ENCODE measurements at regions not wholly inside any gene's neighbourhood (a gene's known extent, or its start where the extent isn't known, plus 50 kb on each side); places are given as distances from the start of the nearest gene placed in this dataset.

DNA sequence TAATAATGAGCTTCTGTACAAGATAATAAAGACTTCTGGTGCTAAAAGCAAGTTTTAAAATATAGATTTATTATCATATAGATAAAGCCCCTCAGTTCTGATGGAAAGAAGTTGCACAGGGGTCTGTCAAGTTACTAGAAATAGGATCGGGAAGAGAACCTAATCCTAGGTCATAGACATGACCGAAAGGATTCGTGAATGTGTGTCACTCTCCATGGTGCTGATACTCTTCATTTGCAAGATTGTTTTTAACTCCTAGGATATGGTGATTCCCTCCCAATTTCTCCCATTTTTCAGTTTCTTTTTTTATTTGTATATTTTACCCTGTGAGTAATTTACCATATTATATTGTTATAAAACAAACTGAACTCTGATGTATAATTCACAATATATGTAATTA, 58.9 kb upstream of the CTNNA2 start:
- H3K27me3 ChIP-seq (ENCODE audit: insufficient read depth, low read depth), result no peaks in the 10 kb centered on the region
- no peaks in the 10 kb centered on the region for H3K79me2 ChIP-seq (ENCODE audit: low read depth)
- no TSS peak for BruUV-seq (replicated peaks)
- no peaks in the 10 kb centered on the region for H3K9me3 ChIP-seq (ENCODE audit: insufficient read depth, low read depth)
- H3F3A ChIP-seq (ENCODE audit: insufficient read depth, low read depth), result no peaks in the 10 kb centered on the region
- no peak overlapping the region for H3K4me3 ChIP-seq
- ChIA-PET CTCF (no interaction called here), POLR2A (ENCODE audit: unreplicated experiment) (no interaction called here)
- no peaks in the 10 kb centered on the region for H3K4me1 ChIP-seq (replicated peaks; ENCODE audit: insufficient read depth)
- H3K27ac ChIP-seq, result no peak overlapping the region
- H3K36me3 ChIP-seq (ENCODE audit: low read depth), result no peaks in the 10 kb centered on the region
- no peaks in the 10 kb centered on the region for H3K9me2 ChIP-seq (ENCODE audit: insufficient read depth)
- TF ChIP-seq, protein P1, sequence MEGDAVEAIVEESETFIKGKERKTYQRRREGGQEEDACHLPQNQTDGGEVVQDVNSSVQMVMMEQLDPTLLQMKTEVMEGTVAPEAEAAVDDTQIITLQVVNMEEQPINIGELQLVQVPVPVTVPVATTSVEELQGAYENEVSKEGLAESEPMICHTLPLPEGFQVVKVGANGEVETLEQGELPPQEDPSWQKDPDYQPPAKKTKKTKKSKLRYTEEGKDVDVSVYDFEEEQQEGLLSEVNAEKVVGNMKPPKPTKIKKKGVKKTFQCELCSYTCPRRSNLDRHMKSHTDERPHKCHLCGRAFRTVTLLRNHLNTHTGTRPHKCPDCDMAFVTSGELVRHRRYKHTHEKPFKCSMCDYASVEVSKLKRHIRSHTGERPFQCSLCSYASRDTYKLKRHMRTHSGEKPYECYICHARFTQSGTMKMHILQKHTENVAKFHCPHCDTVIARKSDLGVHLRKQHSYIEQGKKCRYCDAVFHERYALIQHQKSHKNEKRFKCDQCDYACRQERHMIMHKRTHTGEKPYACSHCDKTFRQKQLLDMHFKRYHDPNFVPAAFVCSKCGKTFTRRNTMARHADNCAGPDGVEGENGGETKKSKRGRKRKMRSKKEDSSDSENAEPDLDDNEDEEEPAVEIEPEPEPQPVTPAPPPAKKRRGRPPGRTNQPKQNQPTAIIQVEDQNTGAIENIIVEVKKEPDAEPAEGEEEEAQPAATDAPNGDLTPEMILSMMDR (conservative IDR thresholded peaks at IDR 0.05), result no peak
- TF ChIP-seq EZH2 (IDR thresholded peaks at IDR 0.05; ENCODE audit: low read depth), result no peak
- no peak overlapping the region for H2AFZ ChIP-seq
- no peak overlapping the region for H3K4me2 ChIP-seq
- H4K20me1 ChIP-seq (ENCODE audit: insufficient read depth), result no peaks in the 10 kb centered on the region
- intact Hi-C loops (cut with micrococcal nuclease; ENCODE audit: unreplicated experiment), result no loop called here
- no peak for DNase-seq

GRCh38 chr2:79452651-79453050, 60.2 kb upstream of the CTNNA2 start:
- TF ChIP-seq, protein P1 (conservative IDR thresholded peaks at IDR 0.05), result no peak
- TF ChIP-seq EZH2 (IDR thresholded peaks at IDR 0.05; ENCODE audit: low read depth), result no peak
- no peaks in the 10 kb centered on the region for H4K20me1 ChIP-seq (ENCODE audit: insufficient read depth)
- H3K4me2 ChIP-seq, result no peak overlapping the region
- CTCF ChIA-PET, result no interaction called here
- H3K36me3 ChIP-seq (ENCODE audit: low read depth), result no peaks in the 10 kb centered on the region
- no peak overlapping the region for H3K27ac ChIP-seq
- no peaks in the 10 kb centered on the region for H3K27me3 ChIP-seq (ENCODE audit: insufficient read depth, low read depth)
- no peak for DNase-seq
- H3K9me2 ChIP-seq (ENCODE audit: insufficient read depth), result no peaks in the 10 kb centered on the region
- no peaks in the 10 kb centered on the region for H3K9me3 ChIP-seq (ENCODE audit: insufficient read depth, low read depth)
- BruUV-seq (replicated peaks), result no TSS peak
- no peaks in the 10 kb centered on the region for H3K4me1 ChIP-seq (replicated peaks; ENCODE audit: insufficient read depth)
- intact Hi-C loops (cut with micrococcal nuclease; ENCODE audit: unreplicated experiment), result no loop called here
- POLR2A ChIA-PET (ENCODE audit: unreplicated experiment), result no interaction called here
- no peaks in the 10 kb centered on the region for H3K79me2 ChIP-seq (ENCODE audit: low read depth)
- H3F3A ChIP-seq (ENCODE audit: insufficient read depth, low read depth), result no peaks in the 10 kb centered on the region
- no peak overlapping the region for H3K4me3 ChIP-seq
- no peak overlapping the region for H2AFZ ChIP-seq

GRCh38 chr2:79447463-79447862, 65.4 kb upstream of the CTNNA2 start:
- Histone ChIP-seq H3K4me1 (replicated peaks; ENCODE audit: insufficient read depth) (no peaks in the 10 kb centered on the region), H3K36me3 (ENCODE audit: low read depth) (no peaks in the 10 kb centered on the region), H3K4me2 (no peak overlapping the region), H3K9me3 (ENCODE audit: insufficient read depth, low read depth) (no peaks in the 10 kb centered on the region), H3K9me2 (ENCODE audit: insufficient read depth) (no peaks in the 10 kb centered on the region), H3K27me3 (ENCODE audit: insufficient read depth, low read depth) (no peaks in the 10 kb centered on the region), H3F3A (ENCODE audit: insufficient read depth, low read depth) (no peaks in the 10 kb centered on the region), H3K79me2 (ENCODE audit: low read depth) (no peaks in the 10 kb centered on the region), H3K27ac (no peak overlapping the region), H3K4me3 (no peak overlapping the region), H2AFZ (no peak overlapping the region), H4K20me1 (ENCODE audit: insufficient read depth) (no peaks in the 10 kb centered on the region)
- ChIA-PET POLR2A (ENCODE audit: unreplicated experiment) (no interaction called here), CTCF (no interaction called here)
- DNase-seq, result no peak
- BruUV-seq (replicated peaks), result no TSS peak
- intact Hi-C loops (cut with micrococcal nuclease; ENCODE audit: unreplicated experiment), result no loop called here
- TF ChIP-seq, protein P1 (conservative IDR thresholded peaks at IDR 0.05), result no peak

Data from PC-9 (cell line).